ENCODE measurements at regions not wholly inside any gene's neighbourhood (a gene's known extent, or its start where the extent isn't known, plus 50 kb on each side); places are given as distances from the start of the nearest gene placed in this dataset.

DNA sequence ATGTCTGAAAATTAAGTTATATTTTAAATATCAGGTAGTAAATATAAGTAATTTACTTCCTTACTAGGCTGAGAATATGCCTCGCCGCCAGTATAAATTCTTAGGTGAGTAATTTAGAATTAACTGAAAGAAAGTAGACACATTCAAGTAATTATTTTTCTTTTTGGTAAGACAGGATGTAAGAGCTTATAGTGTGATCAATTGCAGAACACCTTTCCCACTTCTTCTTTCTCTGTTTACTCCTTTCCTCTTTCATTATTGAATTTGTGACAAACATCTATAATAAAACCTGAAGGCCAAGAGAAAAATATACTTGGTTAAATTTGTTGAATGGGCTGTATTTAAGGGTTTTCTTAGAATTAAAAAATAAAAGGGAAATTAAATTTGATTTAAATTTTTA is 195.1 kb upstream of the CDKN2B start:
- Mint-ChIP-seq H3K27me3 (ENCODE audit: unreplicated experiment) (peaks cover under 1% of the 10 kb centered on the region), H3K27ac (ENCODE audit: unreplicated experiment) (no peak overlapping the region), H3K9me3 (ENCODE audit: unreplicated experiment) (no peaks in the 10 kb centered on the region), H3K4me1 (ENCODE audit: low read depth, unreplicated experiment) (no peaks in the 10 kb centered on the region), H3K4me3 (ENCODE audit: unreplicated experiment) (no peak overlapping the region), H3K36me3 (ENCODE audit: unreplicated experiment) (peaks cover under 1% of the 10 kb centered on the region)
- TF ChIP-seq, protein P1, sequence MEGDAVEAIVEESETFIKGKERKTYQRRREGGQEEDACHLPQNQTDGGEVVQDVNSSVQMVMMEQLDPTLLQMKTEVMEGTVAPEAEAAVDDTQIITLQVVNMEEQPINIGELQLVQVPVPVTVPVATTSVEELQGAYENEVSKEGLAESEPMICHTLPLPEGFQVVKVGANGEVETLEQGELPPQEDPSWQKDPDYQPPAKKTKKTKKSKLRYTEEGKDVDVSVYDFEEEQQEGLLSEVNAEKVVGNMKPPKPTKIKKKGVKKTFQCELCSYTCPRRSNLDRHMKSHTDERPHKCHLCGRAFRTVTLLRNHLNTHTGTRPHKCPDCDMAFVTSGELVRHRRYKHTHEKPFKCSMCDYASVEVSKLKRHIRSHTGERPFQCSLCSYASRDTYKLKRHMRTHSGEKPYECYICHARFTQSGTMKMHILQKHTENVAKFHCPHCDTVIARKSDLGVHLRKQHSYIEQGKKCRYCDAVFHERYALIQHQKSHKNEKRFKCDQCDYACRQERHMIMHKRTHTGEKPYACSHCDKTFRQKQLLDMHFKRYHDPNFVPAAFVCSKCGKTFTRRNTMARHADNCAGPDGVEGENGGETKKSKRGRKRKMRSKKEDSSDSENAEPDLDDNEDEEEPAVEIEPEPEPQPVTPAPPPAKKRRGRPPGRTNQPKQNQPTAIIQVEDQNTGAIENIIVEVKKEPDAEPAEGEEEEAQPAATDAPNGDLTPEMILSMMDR (IDR thresholded peaks at IDR 0.05; ENCODE audit: partially characterized antibody, unreplicated experiment) = no peak
- no peak for DNase-seq

DNA sequence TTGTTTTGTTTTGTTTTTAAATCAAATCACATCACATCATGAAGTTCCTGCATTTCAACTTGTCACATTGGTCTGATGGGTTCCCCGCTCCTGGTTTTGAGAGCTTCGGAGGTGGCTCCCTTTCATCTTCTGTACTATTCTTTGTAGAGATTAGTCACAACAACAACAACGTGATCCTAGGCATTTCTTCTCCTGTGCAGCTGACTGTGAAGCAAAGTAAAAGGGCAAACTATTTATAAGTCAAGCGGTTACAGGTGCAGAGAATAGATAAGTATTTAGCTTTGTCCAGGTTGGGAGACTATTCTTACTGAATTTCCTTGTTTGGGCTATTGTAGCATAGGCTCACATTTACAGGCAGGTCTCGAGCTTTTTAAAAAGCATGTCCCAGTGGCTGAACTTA is 197.7 kb upstream of the CDKN2B start:
- Mint-ChIP-seq H3K36me3 (ENCODE audit: unreplicated experiment) (no peaks in the 10 kb centered on the region), H3K27ac (ENCODE audit: unreplicated experiment) (no peak overlapping the region), H3K9me3 (ENCODE audit: unreplicated experiment) (no peaks in the 10 kb centered on the region), H3K27me3 (ENCODE audit: unreplicated experiment) (peaks cover 2% of the 10 kb centered on the region), H3K4me3 (ENCODE audit: unreplicated experiment) (no peak overlapping the region), H3K4me1 (ENCODE audit: low read depth, unreplicated experiment) (no peaks in the 10 kb centered on the region)
- DNase-seq = no peak
- TF ChIP-seq, protein P1 (IDR thresholded peaks at IDR 0.05; ENCODE audit: partially characterized antibody, unreplicated experiment) = no peak

DNA sequence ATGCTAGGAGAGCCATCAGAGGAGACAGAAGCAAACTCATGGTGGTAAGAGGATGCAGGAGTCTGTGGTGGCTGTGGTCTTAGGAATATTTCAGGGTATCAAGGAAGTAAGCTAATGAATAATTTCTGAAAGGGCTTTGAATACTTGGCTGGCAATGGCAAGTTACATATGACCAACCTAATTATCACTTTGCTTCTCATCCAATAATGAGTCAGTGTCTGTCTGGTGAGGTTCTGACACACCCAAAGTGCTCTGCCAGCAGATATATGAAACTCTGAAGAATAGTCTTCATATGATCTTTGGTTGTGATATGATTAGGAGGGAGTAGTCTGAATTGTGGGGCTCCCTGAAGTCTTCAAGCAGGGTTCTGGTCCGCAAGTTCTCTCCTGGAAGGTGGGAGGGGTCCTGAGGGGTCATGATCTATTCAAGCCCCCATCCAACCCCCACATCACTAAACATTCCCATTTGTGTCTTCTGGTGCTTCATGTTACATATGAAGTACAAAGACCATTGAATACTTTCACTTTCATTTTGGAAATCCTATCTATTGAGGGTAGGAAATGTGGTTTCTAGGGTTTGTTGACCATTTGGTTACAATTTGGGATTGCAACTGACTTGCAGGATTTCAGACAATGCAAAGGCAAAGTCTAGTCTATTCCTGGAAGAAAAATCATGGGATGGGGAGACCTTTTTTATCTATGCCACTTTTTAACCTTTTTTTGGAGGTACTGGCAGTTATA is 199.9 kb upstream of the CDKN2B start:
- Mint-ChIP-seq H3K4me3 (ENCODE audit: unreplicated experiment) (no peak overlapping the region), H3K27me3 (ENCODE audit: unreplicated experiment) (peaks cover 2% of the 10 kb centered on the region), H3K4me1 (ENCODE audit: low read depth, unreplicated experiment) (no peaks in the 10 kb centered on the region), H3K9me3 (ENCODE audit: unreplicated experiment) (no peaks in the 10 kb centered on the region), H3K27ac (ENCODE audit: unreplicated experiment) (no peak overlapping the region), H3K36me3 (ENCODE audit: unreplicated experiment) (no peaks in the 10 kb centered on the region)
- TF ChIP-seq, protein P1 (IDR thresholded peaks at IDR 0.05; ENCODE audit: partially characterized antibody, unreplicated experiment) = no peak
- DNase-seq = no peak

DNA sequence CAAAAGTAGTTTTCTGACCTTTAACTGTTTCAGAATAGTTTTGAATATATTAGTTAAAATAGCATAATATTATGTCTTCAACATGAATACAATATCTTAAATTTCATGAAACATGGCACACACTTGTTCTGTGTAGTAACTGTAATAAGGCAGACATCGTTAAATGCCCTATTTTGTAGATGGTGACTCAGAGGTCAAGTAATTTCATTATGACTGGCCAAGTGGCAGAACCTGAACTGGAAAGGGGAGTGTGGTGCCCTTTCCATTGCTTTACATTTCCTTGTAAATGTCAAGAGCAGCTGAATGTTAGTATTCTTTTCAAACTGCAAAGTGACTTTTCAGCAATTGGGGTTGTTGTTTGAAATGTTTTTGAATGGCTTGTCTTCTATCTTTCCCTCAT is 201.2 kb upstream of the CDKN2B start:
- no peak overlapping the region for H3K4me3 Mint-ChIP-seq (ENCODE audit: unreplicated experiment)
- TF ChIP-seq, protein P1 (IDR thresholded peaks at IDR 0.05; ENCODE audit: partially characterized antibody, unreplicated experiment) = no peak
- H3K27ac Mint-ChIP-seq (ENCODE audit: unreplicated experiment) = no peak overlapping the region
- no peaks in the 10 kb centered on the region for H3K36me3 Mint-ChIP-seq (ENCODE audit: unreplicated experiment)
- H3K9me3 Mint-ChIP-seq (ENCODE audit: unreplicated experiment) = no peaks in the 10 kb centered on the region
- peaks cover 10% of the 10 kb centered on the region for H3K4me1 Mint-ChIP-seq (ENCODE audit: low read depth, unreplicated experiment)
- peaks cover 4% of the 10 kb centered on the region for H3K27me3 Mint-ChIP-seq (ENCODE audit: unreplicated experiment)
- DNase-seq = no peak

DNA sequence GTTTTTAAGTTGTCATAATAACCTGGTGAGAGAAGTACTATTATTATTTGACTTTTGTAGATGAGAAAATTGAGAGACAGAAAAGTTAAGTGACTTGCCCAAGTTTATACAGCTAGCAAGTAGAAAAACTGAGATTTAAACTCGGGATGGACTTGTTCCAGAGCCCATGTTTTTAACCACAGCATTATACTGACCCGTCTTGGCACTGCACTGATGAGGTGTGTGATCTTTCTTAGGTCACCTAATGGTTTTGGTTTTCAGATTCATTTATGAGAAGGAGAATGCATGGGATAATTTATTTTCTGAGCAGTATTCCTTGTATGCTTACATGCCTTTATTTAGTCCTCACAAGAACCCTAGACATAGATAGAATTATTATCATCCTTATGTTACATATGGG is 201.8 kb upstream of the CDKN2B start:
- Mint-ChIP-seq H3K27me3 (ENCODE audit: unreplicated experiment) (peaks cover 4% of the 10 kb centered on the region), H3K4me3 (ENCODE audit: unreplicated experiment) (no peak overlapping the region), H3K4me1 (ENCODE audit: low read depth, unreplicated experiment) (peaks cover 10% of the 10 kb centered on the region), H3K27ac (ENCODE audit: unreplicated experiment) (no peak overlapping the region), H3K36me3 (ENCODE audit: unreplicated experiment) (no peaks in the 10 kb centered on the region), H3K9me3 (ENCODE audit: unreplicated experiment) (no peaks in the 10 kb centered on the region)
- TF ChIP-seq, protein P1 (IDR thresholded peaks at IDR 0.05; ENCODE audit: partially characterized antibody, unreplicated experiment) = no peak
- no peak for DNase-seq
